GM21381 (cell line): ENCODE measurements at regions not wholly inside any gene's neighbourhood (a gene's known extent, or its start where the extent isn't known, plus 50 kb on each side); places are given as distances from the start of the nearest gene placed in this dataset.

Source experiments
- ATAC-seq: cut with Tn5 transposase; IDR thresholded peaks from one replicate; pipeline ENCODE4 v1.9.1; 2021; ENCODE audit warnings: mild to moderate bottlenecking, moderate library complexity; ENCODE audit not compliant: unreplicated experiment

DNA sequence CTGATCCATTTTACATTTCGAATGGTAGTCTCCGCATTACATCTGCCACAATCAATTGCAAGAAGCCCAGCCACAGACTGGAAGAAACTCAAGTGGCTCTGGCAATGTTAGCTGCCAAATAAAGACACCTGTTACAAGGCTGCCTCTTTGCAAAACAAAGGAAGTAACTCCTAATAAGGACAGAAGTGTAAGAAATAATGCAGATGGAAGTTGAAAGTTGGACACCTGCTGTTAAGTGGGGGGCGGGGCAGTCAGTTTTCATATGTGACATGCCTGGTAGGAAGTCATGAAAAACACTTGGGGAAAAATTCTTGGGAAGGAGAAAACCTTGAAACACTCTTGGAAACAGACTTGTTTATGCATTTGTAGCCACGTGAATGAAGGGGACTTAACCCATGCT, 54.1 kb upstream of the ATP2C1 start:
- peak; percentile 58 for ATAC-seq

DNA sequence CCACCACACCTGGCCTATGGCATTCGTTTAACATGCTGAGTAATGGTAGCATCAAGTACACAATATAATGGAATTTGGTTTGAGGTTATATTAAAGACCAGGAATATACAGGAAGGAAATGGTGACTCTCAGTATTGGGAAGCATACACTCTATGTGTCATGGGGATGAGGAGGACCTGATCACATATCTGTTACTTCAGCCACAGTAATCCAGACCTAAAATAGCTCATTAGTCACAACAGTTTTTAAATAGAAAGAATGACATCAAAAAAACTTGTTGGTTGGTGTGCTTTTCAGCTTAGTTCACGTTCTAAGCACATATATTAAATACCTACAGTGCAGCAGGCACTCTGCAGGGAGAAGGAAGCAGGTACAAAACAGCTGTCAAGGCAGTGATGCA, 52.5 kb upstream of the ATP2C1 start:
- no peak for ATAC-seq

DNA sequence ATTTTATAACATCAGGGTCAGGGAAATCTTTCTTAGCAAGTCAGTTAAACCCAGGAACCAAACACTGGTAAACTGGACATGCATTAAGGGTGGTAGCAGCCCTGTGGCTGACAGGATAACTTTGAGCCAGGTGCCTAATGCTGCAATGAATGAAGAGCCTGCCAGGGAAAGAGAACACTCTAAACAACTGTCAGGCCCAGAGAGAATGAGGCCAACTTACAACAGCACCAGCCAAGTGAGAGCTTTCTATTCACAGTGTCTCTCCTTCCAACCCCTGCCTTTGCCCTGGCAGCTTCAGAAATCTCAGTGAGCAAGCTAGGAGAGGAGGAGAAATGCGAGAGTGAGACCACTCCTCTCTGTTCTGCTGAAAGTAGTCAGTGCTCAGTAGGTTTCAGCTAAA, 50.4 kb upstream of the ATP2C1 start:
- ATAC-seq, result no peak
